ENCODE measurements at regions not wholly inside any gene's neighbourhood (a gene's known extent, or its start where the extent isn't known, plus 50 kb on each side); places are given as distances from the start of the nearest gene placed in this dataset.

DNA sequence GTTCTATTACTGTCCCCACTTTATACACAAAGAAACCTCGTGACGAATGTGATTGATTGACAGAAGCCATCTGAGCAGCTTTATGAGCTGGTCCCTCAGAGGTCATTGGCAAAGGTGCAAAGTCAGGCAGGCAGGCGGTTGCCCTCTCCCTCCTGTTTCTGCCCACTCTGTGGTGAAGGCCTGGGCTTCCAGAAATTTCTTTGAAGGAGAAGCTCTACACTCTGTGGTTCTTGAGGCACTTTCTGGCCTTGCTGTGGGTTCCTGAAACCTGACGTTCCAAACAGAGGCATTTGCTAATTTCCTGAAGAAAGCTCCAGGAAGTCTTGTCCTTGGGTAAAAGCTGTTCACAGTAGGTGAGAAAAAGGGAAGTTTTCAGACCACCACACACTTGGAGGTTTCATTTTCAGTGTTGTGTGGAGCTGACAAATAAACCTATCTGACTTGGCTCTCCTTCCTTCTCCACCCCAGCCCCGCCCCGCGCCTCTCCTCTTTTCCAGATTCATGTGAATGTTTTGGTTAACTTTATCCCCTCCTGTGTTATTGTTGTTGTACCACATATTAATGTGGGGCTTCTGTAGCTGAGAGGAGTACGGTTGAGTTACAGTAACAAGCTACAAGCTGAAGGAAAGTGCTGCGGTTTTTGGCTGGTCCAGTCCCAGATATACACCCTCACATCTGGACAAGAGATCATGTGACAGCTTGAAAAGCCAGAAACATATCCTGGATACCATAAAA is 274.1 kb downstream of the CLIC5 start:
- no peak for TF ChIP-seq ZNF8 (CRISPR knock-in tag; IDR thresholded peaks at IDR 0.05)
- no peak for TF ChIP-seq GLIS3 (CRISPR knock-in tag; IDR thresholded peaks at IDR 0.05)
- no peak for TF ChIP-seq BACH2 (CRISPR knock-in tag; IDR thresholded peaks at IDR 0.05; ENCODE audit: borderline replicate concordance)
- TF ChIP-seq ZFP30 (CRISPR knock-in tag; IDR thresholded peaks at IDR 0.05): no peak
- TF ChIP-seq ARNTL (CRISPR knock-in tag; IDR thresholded peaks at IDR 0.05; ENCODE audit: borderline replicate concordance, low read depth): no peak
- no peak for TF ChIP-seq ISL1 (CRISPR knock-in tag; IDR thresholded peaks at IDR 0.05)
- TF ChIP-seq SNAI2 (CRISPR knock-in tag; IDR thresholded peaks at IDR 0.05): no peak
- no peak for TF ChIP-seq TOX (CRISPR knock-in tag; IDR thresholded peaks at IDR 0.05; ENCODE audit: borderline replicate concordance)
- no peak for TF ChIP-seq ZC3H10 (CRISPR knock-in tag; IDR thresholded peaks at IDR 0.05)
- no peak for TF ChIP-seq PPARA (CRISPR knock-in tag; IDR thresholded peaks at IDR 0.05; ENCODE audit: borderline replicate concordance)
- no peak for TF ChIP-seq PATZ1 (CRISPR knock-in tag; IDR thresholded peaks at IDR 0.05; ENCODE audit: borderline replicate concordance)
- TF ChIP-seq ZNF565 (CRISPR knock-in tag; conservative IDR thresholded peaks at IDR 0.05; ENCODE audit: low read depth): no peak
- TF ChIP-seq CSRNP3 (CRISPR knock-in tag; IDR thresholded peaks at IDR 0.05): no peak
- ATAC-seq: no peak; the same call in 2 of the 3 replicates

DNA sequence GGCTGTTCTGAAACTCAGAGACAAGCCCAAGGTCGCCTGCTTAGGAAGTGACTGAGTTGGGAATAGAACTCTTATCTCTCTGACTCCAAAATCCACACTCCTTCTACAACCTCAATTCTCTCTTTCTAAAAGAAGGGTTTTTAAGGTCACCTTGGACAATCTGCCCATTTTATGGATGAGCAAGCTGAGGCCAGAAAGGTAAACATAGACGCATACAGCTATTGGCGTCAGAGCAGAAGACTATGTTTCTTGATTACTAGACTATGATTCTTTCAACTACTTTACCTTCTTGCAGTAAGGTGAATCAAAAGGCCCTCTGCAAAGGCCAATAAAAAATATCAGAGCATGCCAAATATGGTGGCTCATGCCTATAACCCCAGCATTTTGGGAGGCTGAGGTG is 276.6 kb downstream of the CLIC5 start:
- TF ChIP-seq PATZ1 (CRISPR knock-in tag; IDR thresholded peaks at IDR 0.05; ENCODE audit: borderline replicate concordance) (no peak), SNAI2 (CRISPR knock-in tag; IDR thresholded peaks at IDR 0.05) (no peak), TCF4 (CRISPR knock-in tag; IDR thresholded peaks at IDR 0.05; ENCODE audit: borderline replicate concordance) (no peak), RARB (CRISPR knock-in tag; IDR thresholded peaks at IDR 0.05) (no peak), ZNF70 (CRISPR knock-in tag; IDR thresholded peaks at IDR 0.05) (no peak)
- TF ChIP-seq, protein P1, sequence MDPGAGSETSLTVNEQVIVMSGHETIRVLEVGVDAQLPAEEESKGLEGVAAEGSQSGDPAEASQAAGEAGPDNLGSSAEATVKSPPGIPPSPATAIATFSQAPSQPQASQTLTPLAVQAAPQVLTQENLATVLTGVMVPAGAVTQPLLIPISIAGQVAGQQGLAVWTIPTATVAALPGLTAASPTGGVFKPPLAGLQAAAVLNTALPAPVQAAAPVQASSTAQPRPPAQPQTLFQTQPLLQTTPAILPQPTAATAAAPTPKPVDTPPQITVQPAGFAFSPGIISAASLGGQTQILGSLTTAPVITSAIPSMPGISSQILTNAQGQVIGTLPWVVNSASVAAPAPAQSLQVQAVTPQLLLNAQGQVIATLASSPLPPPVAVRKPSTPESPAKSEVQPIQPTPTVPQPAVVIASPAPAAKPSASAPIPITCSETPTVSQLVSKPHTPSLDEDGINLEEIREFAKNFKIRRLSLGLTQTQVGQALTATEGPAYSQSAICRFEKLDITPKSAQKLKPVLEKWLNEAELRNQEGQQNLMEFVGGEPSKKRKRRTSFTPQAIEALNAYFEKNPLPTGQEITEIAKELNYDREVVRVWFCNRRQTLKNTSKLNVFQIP (CRISPR knock-in tag; IDR thresholded peaks at IDR 0.05; ENCODE audit: borderline replicate concordance, low read depth): no peak

DNA sequence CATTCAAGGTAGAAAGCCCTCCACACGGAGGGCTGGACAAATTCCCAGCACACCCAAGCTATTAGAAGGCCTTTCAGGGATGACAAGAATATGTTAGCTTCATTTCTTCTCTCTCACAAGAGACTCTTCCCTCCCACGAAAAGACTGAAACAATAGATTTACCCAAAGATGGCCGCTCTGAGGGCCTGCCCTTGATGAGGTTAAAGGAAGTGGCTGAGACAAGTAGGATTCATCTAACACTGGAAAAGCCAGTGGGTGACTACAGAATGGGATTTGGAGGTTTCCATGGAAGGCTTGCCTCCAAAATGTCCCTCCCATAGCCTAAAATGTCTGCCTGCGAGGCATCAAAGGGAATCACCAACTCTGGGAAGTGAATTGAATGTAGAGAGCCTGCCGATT is 277.6 kb downstream of the CLIC5 start:
- ATAC-seq: no peak

More for the DNA sequence above, 276.6 kb downstream of the CLIC5 start:
- no peak for ATAC-seq

GRCh38 chr6:45737331-45738056 is 278.2 kb downstream of the CLIC5 start:
- no peak for ATAC-seq
- TF ChIP-seq ZNF8 (CRISPR knock-in tag; IDR thresholded peaks at IDR 0.05) (no peak), GLIS3 (CRISPR knock-in tag; IDR thresholded peaks at IDR 0.05) (no peak), ZNF70 (CRISPR knock-in tag; IDR thresholded peaks at IDR 0.05) (no peak)
- TF ChIP-seq, protein P2, sequence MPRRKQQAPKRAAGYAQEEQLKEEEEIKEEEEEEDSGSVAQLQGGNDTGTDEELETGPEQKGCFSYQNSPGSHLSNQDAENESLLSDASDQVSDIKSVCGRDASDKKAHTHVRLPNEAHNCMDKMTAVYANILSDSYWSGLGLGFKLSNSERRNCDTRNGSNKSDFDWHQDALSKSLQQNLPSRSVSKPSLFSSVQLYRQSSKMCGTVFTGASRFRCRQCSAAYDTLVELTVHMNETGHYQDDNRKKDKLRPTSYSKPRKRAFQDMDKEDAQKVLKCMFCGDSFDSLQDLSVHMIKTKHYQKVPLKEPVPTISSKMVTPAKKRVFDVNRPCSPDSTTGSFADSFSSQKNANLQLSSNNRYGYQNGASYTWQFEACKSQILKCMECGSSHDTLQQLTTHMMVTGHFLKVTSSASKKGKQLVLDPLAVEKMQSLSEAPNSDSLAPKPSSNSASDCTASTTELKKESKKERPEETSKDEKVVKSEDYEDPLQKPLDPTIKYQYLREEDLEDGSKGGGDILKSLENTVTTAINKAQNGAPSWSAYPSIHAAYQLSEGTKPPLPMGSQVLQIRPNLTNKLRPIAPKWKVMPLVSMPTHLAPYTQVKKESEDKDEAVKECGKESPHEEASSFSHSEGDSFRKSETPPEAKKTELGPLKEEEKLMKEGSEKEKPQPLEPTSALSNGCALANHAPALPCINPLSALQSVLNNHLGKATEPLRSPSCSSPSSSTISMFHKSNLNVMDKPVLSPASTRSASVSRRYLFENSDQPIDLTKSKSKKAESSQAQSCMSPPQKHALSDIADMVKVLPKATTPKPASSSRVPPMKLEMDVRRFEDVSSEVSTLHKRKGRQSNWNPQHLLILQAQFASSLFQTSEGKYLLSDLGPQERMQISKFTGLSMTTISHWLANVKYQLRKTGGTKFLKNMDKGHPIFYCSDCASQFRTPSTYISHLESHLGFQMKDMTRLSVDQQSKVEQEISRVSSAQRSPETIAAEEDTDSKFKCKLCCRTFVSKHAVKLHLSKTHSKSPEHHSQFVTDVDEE (CRISPR knock-in tag; IDR thresholded peaks at IDR 0.05): no peak

More for the DNA sequence above, 277.6 kb downstream of the CLIC5 start:
- TF ChIP-seq ZNF70 (CRISPR knock-in tag; IDR thresholded peaks at IDR 0.05) (no peak), ZFP3 (CRISPR knock-in tag; IDR thresholded peaks at IDR 0.05) (no peak), ZNF565 (CRISPR knock-in tag; conservative IDR thresholded peaks at IDR 0.05; ENCODE audit: low read depth) (no peak)

Measured in SK-N-SH treated with all-trans-retinoic acid at 6 μM for 48 hours (cell line).